KOPT-K1 (cell line): ENCODE measurements at regions not wholly inside any gene's neighbourhood (a gene's known extent, or its start where the extent isn't known, plus 50 kb on each side); places are given as distances from the start of the nearest gene placed in this dataset.

Source experiments
- H3K27ac ChIP-seq: fragments of 200-600 bp; sonication (generic); 2 replicates; pipeline ENCODE4 v1.5.1; 2016; ENCODE audit warnings: antibody characterized with exemption, mild to moderate bottlenecking, low read depth, low read length; ENCODE audit not compliant: poor library complexity, severe bottlenecking
- H3K36me3 ChIP-seq: fragments of 200-600 bp; sonication (generic); 2 replicates; pipeline ENCODE4 v1.5.1; 2017; ENCODE audit warnings: antibody characterized with exemption, mild to moderate bottlenecking, low read length, moderate library complexity; ENCODE audit not compliant: insufficient read depth
- H3K9me3 ChIP-seq: fragments of 200-600 bp; sonication (generic); 2 replicates; pipeline ENCODE4 v1.5.1; 2017; ENCODE audit warnings: antibody characterized with exemption, low read length, mild to moderate bottlenecking; ENCODE audit not compliant: insufficient read depth, poor library complexity, severe bottlenecking

DNA sequence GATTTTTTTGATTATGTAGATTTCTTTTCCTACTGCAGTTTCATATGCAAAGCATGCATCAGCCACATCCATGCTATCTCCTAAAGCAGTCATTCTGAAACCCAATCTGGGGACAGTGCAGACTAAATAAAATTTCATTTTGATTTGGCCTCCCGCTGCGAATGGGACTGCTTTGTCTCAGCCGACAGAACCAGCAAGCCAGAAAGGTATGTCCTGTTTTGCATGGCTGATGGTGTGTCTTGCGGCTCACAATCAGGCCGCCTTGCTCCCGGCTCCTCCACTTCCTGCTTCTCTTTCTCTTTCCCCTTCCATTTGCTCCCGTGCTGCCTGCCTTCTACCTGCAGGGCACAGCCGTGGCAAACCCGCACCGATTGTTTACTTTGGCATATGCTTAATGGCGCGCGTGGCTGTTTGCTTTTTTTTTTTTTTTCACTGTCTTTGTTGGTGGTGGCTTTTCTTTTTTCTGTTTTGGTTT lies 419.6 kb upstream of the POU3F3 start:
- no peaks in the 10 kb centered on the region for H3K36me3 ChIP-seq
- H3K27ac ChIP-seq, result no peak overlapping the region
- H3K9me3 ChIP-seq, result no peaks in the 10 kb centered on the region

GRCh38 chr2:104434966-104435365 lies 418.9 kb upstream of the POU3F3 start:
- Histone ChIP-seq H3K36me3 (no peaks in the 10 kb centered on the region), H3K9me3 (no peaks in the 10 kb centered on the region), H3K27ac (no peak overlapping the region)

DNA sequence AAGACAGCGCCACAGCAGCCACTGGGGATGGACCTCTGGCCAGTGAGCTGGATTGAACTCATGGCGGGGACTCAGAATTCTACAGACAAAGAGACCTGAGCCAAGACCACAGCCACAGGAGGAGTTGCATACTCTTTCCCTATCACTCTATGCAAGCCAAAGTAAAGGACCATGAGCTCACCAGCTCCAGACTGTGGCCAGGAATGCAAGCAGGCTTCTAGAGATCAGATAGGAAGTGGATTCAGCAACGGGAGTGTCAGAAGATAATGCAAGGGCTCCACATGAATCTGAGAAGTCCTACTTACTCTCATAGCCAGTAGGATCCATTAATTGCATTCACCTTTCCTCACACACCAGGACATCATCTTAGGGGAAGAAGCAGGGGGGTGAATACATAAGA lies 415.4 kb upstream of the POU3F3 start:
- no peaks in the 10 kb centered on the region for H3K36me3 ChIP-seq

GRCh38 chr2:104443145-104443544 lies 410.8 kb upstream of the POU3F3 start:
- no peak overlapping the region for H3K27ac ChIP-seq
- no peaks in the 10 kb centered on the region for H3K9me3 ChIP-seq
- H3K36me3 ChIP-seq, result no peaks in the 10 kb centered on the region

More for the DNA sequence above, 415.4 kb upstream of the POU3F3 start:
- H3K27ac ChIP-seq, result no peak overlapping the region
- no peaks in the 10 kb centered on the region for H3K9me3 ChIP-seq

DNA sequence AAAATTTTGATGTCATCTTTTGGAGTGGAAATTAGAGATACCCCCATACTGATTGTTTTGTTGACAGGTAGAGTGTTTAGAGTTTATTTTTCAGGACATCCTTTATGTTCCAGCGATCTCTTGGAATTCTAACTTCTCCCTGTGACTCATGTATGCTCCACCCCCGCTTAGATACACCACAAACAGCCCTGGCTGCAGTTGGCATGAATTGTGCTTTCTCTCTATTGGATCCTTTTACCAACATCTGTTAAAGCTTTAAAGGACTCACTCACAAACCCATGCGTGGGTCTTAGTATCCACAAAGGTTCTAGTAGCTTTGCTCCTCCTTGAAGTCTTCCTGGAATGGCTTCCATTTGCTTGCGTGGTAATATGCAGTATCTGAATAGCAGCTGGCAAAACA lies 409.5 kb upstream of the POU3F3 start:
- Histone ChIP-seq H3K27ac (no peak overlapping the region), H3K9me3 (no peaks in the 10 kb centered on the region), H3K36me3 (no peaks in the 10 kb centered on the region)

DNA sequence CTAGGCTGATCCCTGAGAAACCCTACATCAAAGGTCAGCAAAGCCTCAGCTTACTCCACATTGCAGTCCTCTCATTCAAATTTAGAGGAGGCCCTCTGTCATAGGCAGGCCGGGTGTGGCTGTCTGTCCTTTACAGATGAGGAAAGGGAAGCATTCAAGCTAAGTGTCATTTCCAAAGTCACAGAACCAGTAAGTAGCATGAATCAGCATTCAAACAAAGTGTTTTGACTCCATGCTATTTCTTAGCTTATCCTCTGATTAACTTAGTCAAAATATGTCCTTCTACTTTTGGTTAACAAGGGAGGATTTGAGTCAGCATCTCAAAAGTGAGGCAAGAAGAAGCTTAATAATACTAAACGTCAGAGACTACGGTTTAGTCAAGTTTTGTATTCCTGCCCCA lies 409.0 kb upstream of the POU3F3 start:
- H3K36me3 ChIP-seq, result no peaks in the 10 kb centered on the region
- no peak overlapping the region for H3K27ac ChIP-seq
- no peaks in the 10 kb centered on the region for H3K9me3 ChIP-seq

DNA sequence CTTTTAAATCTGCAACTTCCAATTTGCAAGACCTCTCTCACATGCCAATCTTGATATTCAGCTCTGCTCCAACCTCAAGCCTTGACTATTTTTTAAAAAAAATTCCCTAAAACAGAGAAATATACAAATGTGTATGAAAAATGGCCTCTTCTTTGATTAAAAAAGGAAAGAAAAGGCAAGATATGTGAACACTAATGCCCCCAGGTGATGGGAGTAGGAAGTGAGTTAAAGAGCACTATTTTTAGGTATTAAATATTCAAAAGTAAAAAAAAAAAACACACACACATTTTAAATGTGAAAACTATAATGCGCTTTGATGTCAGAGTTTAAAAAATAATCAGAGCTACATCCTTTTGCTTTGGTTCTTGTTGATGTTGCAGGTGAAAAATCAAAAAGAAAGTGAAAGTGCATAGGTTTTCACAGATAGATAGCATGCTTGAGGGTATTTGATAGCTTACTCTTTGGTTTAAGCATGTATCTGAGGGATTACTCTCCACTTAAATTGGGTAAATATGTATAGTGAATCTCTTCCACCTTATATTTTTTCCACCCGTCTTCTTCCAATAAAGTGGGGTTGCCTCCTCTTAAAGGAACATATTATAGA lies 406.0 kb upstream of the POU3F3 start:
- Histone ChIP-seq H3K9me3 (no peaks in the 10 kb centered on the region), H3K36me3 (no peaks in the 10 kb centered on the region), H3K27ac (no peak overlapping the region)

DNA sequence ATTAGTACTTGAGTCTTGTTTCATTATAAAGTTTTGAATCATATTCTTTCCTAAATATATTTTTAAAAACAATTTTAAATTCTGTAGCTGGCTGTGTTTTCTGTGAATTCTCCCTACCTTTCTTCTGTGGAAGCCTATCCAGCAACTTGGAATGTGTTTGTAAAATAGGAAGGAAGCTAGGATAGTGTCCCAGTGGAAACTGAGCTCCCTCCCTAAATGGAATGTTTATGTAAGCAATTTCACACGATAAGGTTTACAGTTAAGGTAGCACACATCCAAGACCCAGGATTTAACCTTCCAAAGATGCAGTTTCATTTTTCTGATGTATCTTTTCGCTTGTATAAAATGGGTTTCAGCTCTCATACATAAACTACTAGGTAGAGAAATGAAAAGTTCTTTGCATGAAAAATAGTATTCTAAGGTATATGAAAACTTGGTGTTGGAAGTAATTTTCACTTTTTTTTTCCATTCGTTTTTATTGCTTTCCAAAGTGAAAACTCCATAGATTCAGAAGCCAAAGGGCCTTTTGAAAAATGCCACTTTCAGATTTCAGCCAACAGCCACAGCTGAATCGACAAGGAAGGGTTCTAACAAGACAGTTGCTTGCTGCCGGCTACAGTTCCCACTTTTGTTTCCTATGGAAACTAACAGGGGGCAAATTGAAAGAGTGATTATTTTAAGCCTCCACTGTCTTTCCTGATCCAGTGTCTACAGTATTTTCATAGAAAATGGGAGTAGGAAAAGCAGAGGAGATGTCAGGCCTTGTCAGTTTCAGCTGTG lies 405.1 kb upstream of the POU3F3 start:
- Histone ChIP-seq H3K36me3 (no peaks in the 10 kb centered on the region), H3K9me3 (peaks cover 5% of the 10 kb centered on the region), H3K27ac (no peak overlapping the region)

- Histone ChIP-seq H3K9me3 (peaks cover 6% of the 10 kb centered on the region), H3K27ac (no peak overlapping the region), H3K36me3 (no peaks in the 10 kb centered on the region)
These were observed 401.4 kb upstream of the POU3F3 start for GRCh38 chr2:104452558-104452957.

- no peaks in the 10 kb centered on the region for H3K36me3 ChIP-seq
These were observed 391.2 kb upstream of the POU3F3 start for GRCh38 chr2:104462731-104463130.

DNA sequence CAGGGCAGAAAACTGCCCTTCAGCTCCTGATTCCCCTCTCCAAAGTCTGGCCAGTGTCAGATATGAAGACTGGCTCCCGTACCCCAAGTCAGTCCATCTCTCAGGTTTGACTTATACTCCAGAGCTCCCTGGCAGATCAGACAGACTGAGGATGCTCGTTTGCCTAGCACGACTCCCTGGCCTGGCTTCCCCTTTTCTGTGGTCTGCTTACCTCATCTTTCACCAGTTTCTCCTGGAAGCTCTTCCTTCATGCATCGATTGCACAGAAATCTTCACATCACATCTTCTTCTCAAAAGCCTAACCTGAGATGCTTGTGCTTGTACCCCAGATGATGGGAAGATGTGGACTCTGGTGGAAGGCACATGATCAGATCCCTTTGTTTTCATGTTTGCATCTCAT lies 387.9 kb upstream of the POU3F3 start:
- Histone ChIP-seq H3K9me3 (no peaks in the 10 kb centered on the region), H3K36me3 (no peaks in the 10 kb centered on the region), H3K27ac (no peak overlapping the region)

More at GRCh38 chr2:104462731-104463130, 391.2 kb upstream of the POU3F3 start:
- H3K9me3 ChIP-seq, result no peaks in the 10 kb centered on the region
- H3K27ac ChIP-seq, result no peak overlapping the region

DNA sequence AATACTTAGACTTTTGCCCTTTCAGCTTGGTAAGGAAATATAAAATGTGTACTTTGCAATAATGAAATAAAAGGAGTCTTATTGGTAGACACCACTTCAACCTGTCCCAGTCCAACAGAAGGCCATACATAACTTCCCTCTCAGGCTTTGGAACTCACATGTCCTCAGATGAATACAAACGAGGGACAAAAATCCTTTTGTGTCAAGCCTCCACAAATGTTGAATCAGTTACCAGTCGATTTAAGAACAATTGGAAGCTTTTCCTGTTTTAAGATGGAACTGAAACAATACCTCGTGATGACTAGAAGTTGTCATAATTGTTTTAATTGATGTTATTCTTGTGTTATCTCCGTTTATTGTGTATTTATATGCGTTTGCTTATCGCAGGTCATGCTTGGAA lies 385.1 kb upstream of the POU3F3 start:
- Histone ChIP-seq H3K27ac (no peak overlapping the region), H3K9me3 (no peaks in the 10 kb centered on the region), H3K36me3 (no peaks in the 10 kb centered on the region)

DNA sequence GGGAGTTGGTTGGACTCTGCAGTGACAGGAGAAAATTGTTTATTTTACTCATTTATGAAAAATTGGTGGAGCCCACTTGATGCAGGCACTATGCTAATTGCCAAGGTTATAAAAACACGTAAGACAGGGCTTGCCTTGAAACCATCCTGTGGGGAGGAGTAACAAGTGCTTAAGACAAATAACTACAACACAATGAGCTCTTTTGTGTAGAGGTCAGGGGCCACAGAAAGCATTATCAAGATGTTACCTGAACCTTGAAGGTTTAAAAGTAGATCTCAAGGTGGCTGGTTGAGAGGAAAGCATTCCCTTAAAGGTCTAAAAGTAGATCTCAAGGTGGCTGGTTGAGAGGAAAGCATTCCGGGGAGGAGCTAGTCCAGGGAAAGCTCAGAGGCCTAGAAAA lies 381.8 kb upstream of the POU3F3 start:
- no peaks in the 10 kb centered on the region for H3K36me3 ChIP-seq
- no peaks in the 10 kb centered on the region for H3K9me3 ChIP-seq
- H3K27ac ChIP-seq, result no peak overlapping the region

- no peaks in the 10 kb centered on the region for H3K9me3 ChIP-seq
- no peak overlapping the region for H3K27ac ChIP-seq
- no peaks in the 10 kb centered on the region for H3K36me3 ChIP-seq
These were observed 380.4 kb upstream of the POU3F3 start for GRCh38 chr2:104473546-104473945.

DNA sequence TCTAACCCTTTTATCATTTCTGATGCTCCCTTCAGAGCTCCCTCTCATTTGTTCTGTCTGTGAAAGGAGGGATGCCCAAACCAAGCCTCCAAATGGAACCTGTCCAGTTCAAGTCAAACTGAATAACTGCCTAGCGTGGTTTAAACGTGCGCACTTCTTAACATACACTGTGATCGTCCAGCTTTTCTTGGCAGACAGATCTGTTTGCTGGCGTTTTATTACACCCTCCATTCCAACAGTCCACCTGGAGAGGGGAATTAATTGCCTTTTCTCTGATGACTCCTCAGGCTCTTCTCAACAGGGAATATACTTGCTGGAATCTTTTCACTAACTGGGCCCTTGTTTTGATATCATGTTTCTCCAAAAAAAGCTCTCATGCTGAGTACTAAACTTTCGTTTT lies 379.2 kb upstream of the POU3F3 start:
- Histone ChIP-seq H3K27ac (no peak overlapping the region), H3K9me3 (no peaks in the 10 kb centered on the region), H3K36me3 (no peaks in the 10 kb centered on the region)

GRCh38 chr2:104476075-104476474 lies 377.8 kb upstream of the POU3F3 start:
- Histone ChIP-seq H3K9me3 (no peaks in the 10 kb centered on the region), H3K27ac (no peak overlapping the region), H3K36me3 (no peaks in the 10 kb centered on the region)
